ENCODE measurements at regions not wholly inside any gene's neighbourhood (a gene's known extent, or its start where the extent isn't known, plus 50 kb on each side); places are given as distances from the start of the nearest gene placed in this dataset.

- no peak for DNase-seq
These were observed 581.4 kb downstream of the USP25 start for GRCh38 chr21:16311229-16311628.

GRCh38 chr21:16312321-16312720, 582.5 kb downstream of the USP25 start:
- no peak for DNase-seq

- no peak for DNase-seq
These were observed 585.4 kb downstream of the USP25 start for GRCh38 chr21:16315223-16315622.

- DNase-seq, result no peak
These were observed 589.0 kb downstream of the USP25 start for GRCh38 chr21:16318651-16319300.

DNA sequence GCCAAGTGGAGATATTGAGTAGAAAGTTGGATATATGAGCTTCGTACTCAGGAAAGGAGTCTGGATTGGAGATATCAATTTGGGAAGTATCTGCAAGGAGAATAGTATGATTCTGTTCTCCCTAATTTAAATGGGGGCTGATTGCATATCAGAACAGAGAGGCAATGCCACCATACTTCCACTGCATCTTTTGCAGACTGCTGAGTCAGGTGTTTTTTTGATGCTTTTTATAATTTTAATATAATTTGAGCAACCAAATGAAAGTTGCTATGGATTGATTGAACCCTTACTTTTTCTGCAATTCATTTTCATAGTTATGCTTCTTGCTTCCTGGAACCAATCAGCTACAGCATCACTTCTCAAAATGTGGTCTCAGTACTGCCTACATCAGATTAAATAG, 590.3 kb downstream of the USP25 start:
- DNase-seq, result no peak

GRCh38 chr21:16322454-16322853, 592.7 kb downstream of the USP25 start:
- DNase-seq, result no peak

GRCh38 chr21:16323596-16323995, 593.8 kb downstream of the USP25 start:
- no peak for DNase-seq

- no peak for DNase-seq
These were observed 594.8 kb downstream of the USP25 start for GRCh38 chr21:16324630-16325029.

- DNase-seq, result no peak
These were observed 600.5 kb downstream of the USP25 start for GRCh38 chr21:16330082-16330907.

DNA sequence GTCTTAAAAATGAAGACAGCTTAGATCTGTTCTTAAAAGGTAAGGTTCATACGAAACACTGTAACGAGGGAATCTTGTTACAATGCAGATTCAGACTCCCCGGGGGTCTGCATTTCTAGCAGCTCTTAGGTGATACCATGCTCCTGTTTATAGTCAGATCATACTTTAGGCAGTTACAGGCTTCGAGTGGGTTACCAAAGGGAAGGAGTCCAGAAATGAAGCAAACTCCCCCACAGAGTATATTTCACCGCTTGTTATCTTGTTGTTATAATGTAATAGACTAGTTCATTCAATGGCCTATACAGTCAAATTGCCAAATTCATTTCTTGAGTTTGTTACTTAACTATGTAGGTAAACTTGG, 601.1 kb downstream of the USP25 start:
- no peak for DNase-seq

DNA sequence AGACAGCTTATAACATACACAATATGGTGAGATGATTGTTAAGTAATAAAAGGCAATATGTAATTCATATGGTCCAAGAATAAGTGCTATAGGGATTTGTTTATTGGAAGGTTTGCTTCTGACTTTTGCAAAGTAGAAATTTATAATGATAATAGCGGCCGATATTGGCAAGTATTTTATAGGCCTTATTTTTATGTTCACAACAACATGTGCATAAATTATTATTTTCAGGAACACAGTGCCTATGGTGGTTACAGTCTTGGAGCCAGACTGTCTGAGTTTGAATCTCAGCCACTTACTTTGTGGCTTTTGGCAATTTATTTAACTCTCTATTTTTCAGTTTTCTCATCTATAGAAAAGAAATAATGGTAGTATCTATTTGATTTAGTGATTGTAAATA, 607.5 kb downstream of the USP25 start:
- DNase-seq, result no peak

- DNase-seq, result no peak
These were observed 613.1 kb downstream of the USP25 start for GRCh38 chr21:16342932-16343331.

GRCh38 chr21:16343776-16344175, 614.0 kb downstream of the USP25 start:
- DNase-seq, result no peak

DNA sequence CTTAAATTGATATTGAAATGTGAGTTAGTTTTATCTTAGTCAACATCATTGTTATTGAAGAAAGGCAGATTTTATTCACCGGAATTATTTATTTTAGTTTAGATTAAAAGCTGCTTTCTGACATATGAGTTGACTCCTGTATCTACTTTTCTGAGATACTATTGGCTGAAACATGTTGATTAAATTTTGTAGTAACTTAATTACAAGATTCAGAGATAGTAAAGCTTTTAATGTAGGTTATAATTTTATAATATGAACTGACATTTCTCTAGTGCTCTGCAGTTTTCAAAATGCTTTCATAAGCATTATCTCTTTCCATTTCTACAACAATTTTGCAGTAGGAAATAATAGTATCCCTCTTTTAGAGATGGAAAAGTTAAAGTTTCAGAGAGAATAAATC, 616.0 kb downstream of the USP25 start:
- no peak for DNase-seq

DNA sequence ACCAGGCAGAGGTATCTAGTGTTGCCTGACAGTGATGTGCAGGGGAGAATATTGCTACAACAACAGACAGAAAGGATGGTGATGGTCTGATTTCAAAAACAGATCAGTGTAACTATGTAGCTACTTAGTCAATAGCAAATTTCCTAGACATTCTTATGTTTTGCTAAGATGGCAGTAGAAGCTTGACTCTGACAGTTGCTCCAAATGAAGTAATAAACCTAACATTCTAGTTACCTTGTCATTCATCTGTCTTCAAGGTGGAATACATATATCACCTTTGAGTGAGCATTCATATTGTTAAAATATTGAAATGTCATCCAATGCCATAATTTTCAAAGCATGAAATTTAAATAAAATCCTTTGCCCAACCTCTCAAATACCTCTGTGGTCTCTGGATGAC, 617.4 kb downstream of the USP25 start:
- DNase-seq, result no peak

DNA sequence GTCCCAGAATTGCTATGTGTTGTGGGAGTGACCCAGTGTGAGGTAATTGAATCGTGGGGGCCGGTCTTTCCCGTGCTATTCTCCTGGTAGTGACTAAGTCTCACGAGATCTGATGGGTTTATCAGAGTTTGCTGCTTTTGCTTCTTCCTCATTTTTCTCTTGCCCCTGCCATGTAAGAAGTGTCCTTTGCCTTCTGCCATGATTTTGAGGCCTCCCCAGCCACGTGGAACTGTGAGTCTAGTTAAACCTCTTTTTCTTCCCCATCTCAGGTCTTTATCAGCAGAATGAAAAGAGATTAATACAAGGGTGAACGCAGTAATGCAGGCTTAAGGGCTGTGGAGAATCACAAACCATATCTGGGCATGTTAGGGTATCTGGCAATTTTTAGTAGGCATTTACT, 624.0 kb downstream of the USP25 start:
- DNase-seq, result no peak

DNA sequence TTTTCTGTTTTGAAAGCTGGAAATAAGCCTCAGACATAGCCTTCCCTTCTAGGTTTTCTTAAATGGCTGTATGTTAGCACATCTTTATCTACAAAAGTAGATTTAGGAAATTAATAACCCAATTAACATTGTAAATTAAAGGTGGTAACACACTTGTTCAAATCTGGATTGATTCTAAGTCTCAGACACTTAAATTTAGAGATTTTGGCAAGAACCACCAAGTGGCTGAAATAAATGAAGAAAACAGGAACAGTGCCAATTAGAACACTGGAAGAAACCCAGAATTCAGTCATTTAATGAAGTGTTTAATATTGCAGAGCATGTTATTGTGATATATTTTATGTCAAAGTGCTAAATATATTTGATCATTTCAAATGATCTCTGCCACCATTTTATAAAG, 628.2 kb downstream of the USP25 start:
- DNase-seq, result no peak

DNA sequence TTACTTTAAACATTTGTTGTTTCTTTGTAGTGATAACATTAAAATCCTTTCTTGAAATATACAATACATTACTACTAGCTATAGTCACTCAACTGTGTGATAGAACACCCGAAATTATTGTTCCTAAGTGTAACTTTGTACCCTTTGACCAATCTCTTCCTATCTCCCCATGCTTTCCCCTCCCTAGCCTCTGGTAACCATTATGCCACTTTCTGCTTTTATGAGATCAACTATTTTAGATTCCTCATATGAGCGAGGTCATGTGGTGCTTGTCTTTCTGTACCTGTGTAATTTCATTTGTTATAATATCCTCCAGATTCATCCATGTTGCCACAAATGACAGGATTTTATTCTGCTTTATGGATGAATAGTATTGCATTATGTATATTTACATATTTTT, 629.0 kb downstream of the USP25 start:
- no peak for DNase-seq

- DNase-seq, result no peak
These were observed 633.3 kb downstream of the USP25 start for GRCh38 chr21:16363100-16363499.

- DNase-seq, result no peak
These were observed 633.7 kb downstream of the USP25 start for GRCh38 chr21:16363518-16363917.

- no peak for DNase-seq
These were observed 636.4 kb downstream of the USP25 start for GRCh38 chr21:16366207-16366606.

- no peak for DNase-seq
These were observed 637.3 kb downstream of the USP25 start for GRCh38 chr21:16367079-16367478.

- no peak for DNase-seq
These were observed 640.4 kb downstream of the USP25 start for GRCh38 chr21:16370186-16370585.

DNA sequence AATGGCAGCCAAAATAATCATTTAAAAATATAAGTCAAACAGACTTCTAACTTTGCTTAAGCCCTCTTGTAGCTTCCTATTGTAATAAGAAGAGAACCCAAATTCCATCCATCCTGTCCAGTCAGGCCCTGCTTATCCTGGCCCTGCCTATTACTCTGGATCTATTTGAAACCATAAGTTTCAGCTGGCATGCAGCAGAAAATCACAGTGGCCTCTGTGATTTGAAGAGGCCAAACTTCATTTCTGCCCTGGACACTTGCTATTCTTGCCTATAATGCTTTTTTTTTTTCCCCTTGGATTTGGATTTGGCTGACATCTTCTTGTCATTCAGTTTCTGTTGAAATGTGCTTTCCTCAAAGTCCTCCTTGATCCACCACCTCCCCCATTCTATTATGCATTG, 642.8 kb downstream of the USP25 start:
- no peak for DNase-seq

GRCh38 chr21:16376673-16377072, 646.9 kb downstream of the USP25 start:
- no peak for DNase-seq

All from activated T-cell treated with anti-CD3 and anti-CD28 coated beads, Interleukin-2, amount 50 U/mL, for 1 hour (primary cell).